Embryonic facial prominence (tissue), 1 donor: ENCODE measurements at regions not wholly inside any gene's neighbourhood (a gene's known extent, or its start where the extent isn't known, plus 50 kb on each side); places are given as distances from the start of the nearest gene placed in this dataset.
"Not testable (repeated sequence)": the region's sequence is repeated elsewhere in the genome, so short reads cannot be mapped to it uniquely, and the experiment has no call there.

Experiments used
- DNase-seq: peaks from one replicate; pipeline ENCODE4 v3.0.0-alpha.2; 2016; ENCODE audit errors: extremely low spot score

- DNase-seq, result no peak
Measured at GRCh38 chr6:103617642-103618041, 1242.1 kb downstream of the HACE1 start.

- no peak for DNase-seq
Measured at GRCh38 chr6:103587722-103588121, 1272.0 kb downstream of the HACE1 start.

GRCh38 chr6:103578115-103578514 is 1281.6 kb downstream of the HACE1 start:
- DNase-seq, result no peak

- DNase-seq, result no peak
Measured at GRCh38 chr6:103570431-103570830, 1289.3 kb downstream of the HACE1 start.

- DNase-seq, result no peak
Measured at GRCh38 chr6:103554911-103555310, 1304.8 kb downstream of the HACE1 start.

GRCh38 chr6:103538381-103538780 is 1321.3 kb downstream of the HACE1 start:
- DNase-seq, result no peak

GRCh38 chr6:103534814-103535213 is 1324.9 kb downstream of the HACE1 start:
- no peak for DNase-seq

- DNase-seq, result no peak
Measured at GRCh38 chr6:103534095-103534494, 1325.6 kb downstream of the HACE1 start.

GRCh38 chr6:103522045-103522444 is 1337.7 kb downstream of the HACE1 start:
- DNase-seq, result no peak

- no peak for DNase-seq
Measured at GRCh38 chr6:103516336-103516735, 1343.4 kb downstream of the HACE1 start.

- DNase-seq, result no peak
Measured at GRCh38 chr6:103507052-103507451, 1352.7 kb downstream of the HACE1 start.

- DNase-seq, result no peak
Measured at GRCh38 chr6:103505155-103505518, 1354.6 kb downstream of the HACE1 start.

- DNase-seq, result no peak
Measured at GRCh38 chr6:103504501-103505154, 1355.1 kb downstream of the HACE1 start.

GRCh38 chr6:103496588-103496987 is 1363.1 kb downstream of the HACE1 start:
- not testable (repeated sequence) for DNase-seq

- DNase-seq, result no peak
Measured at GRCh38 chr6:103456652-103457051, 1403.1 kb downstream of the HACE1 start.

- DNase-seq, result no peak
Measured at GRCh38 chr6:103455275-103455674, 1404.4 kb downstream of the HACE1 start.

GRCh38 chr6:103409475-103409874 is 1450.2 kb downstream of the HACE1 start:
- DNase-seq, result no peak

- no peak for DNase-seq
Measured at GRCh38 chr6:103405321-103405720, 1454.4 kb downstream of the HACE1 start.

GRCh38 chr6:103404799-103405198 is 1454.9 kb downstream of the HACE1 start:
- no peak for DNase-seq

- DNase-seq, result no peak
Measured at GRCh38 chr6:103396768-103397167, 1463.0 kb downstream of the HACE1 start.

- DNase-seq, result no peak
Measured at GRCh38 chr6:103379272-103379671, 1480.4 kb downstream of the HACE1 start.

- no peak for DNase-seq
Measured at GRCh38 chr6:103367212-103367611, 1492.5 kb downstream of the HACE1 start.

GRCh38 chr6:103356531-103356930 is 1503.2 kb downstream of the HACE1 start:
- DNase-seq, result no peak

GRCh38 chr6:103344554-103345163 is 1515.1 kb downstream of the HACE1 start:
- no peak for DNase-seq
